Embryonic facial prominence (tissue), 1 donor: ENCODE measurements at regions not wholly inside any gene's neighbourhood (a gene's known extent, or its start where the extent isn't known, plus 50 kb on each side); places are given as distances from the start of the nearest gene placed in this dataset.
"Not testable (repeated sequence)": the region's sequence is repeated elsewhere in the genome, so short reads cannot be mapped to it uniquely, and the experiment has no call there.

Experiments
- DNase-seq: peaks from one replicate; pipeline ENCODE4 v3.0.0-alpha.2; 2016; ENCODE audit errors: extremely low spot score

- not testable (repeated sequence) for DNase-seq
These were observed 93.7 kb upstream of the BASP1 start for GRCh38 chr5:17123773-17124172.

GRCh38 chr5:17127743-17128231, 89.6 kb upstream of the BASP1 start:
- DNase-seq, result no peak

DNA sequence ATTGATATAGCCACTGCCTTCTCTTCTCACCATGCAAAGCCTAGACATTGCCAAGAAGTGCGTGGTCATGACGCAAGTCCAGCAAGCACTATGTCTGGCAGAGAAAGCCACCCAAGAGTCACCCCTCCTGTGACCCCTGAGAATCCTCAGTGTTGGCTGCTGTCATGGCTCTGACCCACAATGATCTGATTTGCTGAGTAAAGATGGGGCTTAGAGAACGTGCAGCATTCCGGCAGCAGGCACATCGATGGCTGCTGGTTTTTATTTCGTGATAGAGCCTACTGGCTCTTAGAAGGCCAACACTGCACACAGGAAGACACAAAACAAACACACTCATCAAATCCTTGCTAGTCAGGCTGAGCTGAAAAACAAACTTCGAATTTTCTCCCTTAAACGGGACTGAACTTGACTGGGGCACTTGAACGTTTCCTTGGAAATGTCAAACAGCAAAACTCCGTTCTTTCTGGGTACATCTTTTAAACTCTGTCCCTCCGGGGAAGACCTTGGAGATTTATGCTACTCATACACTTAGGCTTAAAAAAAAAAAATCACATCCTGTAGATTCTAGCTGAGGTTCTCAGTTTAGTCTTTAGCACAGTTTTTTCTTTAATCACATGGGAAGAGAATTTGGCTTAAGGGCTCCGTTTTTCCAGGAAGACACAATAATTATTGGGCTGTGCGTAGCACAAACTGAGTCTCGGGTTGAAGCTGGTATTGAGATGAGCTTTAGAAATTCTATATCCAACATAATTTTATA, 88.2 kb upstream of the BASP1 start:
- DNase-seq, result no peak

- DNase-seq, result not testable (repeated sequence)
These were observed 87.1 kb upstream of the BASP1 start for GRCh38 chr5:17130302-17130701.

DNA sequence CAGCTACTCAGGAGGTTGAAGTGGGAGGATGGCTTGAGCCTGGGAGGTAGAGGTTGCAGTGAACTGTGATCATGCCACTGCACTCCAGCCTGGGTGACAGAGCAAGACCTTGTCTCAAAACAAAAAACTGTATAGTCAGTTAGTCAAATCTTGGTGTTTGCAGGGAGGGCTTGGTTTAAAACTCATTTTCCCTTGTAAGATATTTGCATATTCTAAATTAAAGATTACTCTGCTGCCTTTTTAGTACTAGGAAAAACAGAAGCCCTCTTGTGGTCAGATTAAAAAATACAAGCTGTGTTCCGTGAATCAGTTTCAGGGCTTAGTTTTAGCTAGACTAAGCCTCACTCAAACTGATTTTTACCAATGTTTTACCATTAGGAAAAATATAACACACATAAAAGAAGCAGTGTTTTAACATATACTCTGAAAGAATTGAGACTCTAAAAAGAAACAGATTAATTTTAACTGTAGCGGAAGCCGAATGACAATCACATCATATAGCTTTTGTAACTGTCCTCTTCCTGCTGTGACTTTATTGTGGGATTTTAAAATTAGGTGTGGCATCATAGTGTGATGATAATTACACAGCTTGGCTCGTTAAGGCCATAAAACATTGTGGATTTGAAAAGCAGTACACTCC, 84.9 kb upstream of the BASP1 start:
- DNase-seq, result no peak

- no peak for DNase-seq
These were observed 82.4 kb upstream of the BASP1 start for GRCh38 chr5:17135050-17135449.

GRCh38 chr5:17143335-17143734, 74.1 kb upstream of the BASP1 start:
- DNase-seq, result no peak

DNA sequence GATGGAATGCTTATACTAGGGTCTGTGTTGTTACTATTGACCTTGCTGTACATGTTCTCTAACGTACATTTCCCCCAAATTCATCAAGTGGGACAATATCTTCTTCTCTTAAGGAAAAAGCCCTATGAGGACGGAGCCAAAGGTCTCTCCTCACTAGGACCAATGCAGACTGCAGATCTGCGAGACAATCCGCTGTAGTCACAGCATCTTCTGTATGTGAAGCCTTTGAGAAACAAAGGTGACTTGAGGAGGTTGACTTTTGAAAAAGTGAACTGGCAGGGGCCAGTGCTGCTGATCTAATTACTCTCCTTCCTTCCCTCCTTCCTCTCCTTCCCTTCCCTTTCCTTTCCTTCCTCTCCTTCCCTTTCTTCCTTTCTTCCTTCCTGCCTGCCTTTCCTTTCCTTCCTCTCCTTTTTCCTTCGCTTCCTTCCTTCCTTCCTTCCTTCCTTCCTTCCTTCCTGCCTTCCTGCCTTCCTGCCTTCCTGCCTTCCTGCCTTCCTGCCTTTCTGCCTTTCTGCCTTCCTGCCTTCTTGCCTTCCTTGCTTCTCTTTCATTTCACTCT, 71.1 kb upstream of the BASP1 start:
- DNase-seq, result no peak

DNA sequence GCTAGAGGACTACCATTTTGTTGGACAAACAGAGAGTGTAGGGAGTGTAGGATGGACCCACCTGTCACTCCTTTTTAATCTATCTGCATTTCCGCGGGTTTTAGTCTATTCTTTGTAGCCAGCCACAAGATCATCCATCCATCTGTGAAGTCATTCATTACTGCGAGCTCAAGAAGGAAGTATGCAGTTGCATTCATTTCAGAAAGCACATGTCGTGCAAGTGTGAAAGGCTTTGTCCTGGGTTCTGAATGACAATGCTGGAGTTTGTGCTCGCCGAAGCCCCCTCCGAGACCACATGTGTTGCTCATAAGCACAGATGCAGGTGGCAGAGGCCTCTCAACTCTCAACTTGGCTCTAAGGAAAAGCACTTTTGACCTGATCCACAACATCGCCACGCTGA, 70.3 kb upstream of the BASP1 start:
- DNase-seq, result no peak

- DNase-seq, result no peak
These were observed 69.8 kb upstream of the BASP1 start for GRCh38 chr5:17147617-17148016.

DNA sequence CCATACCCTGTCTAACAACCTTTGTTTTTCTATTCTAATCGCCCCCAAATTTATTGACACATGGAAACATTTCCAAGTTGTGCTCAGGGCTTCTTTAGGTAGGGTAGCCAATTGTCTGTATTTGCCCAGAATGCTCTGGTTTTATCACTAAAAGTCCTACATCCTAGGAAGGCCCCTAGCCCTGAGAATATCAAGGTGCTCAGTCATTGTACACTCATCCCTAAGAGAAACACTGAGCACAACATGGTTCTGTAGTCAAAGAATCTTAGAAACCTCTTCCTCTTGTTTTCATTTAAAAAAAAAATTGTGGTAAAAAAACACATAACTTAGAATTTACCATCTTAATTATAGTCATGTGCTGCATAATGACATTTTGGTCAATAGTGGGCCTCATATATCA, 69.0 kb upstream of the BASP1 start:
- no peak for DNase-seq

DNA sequence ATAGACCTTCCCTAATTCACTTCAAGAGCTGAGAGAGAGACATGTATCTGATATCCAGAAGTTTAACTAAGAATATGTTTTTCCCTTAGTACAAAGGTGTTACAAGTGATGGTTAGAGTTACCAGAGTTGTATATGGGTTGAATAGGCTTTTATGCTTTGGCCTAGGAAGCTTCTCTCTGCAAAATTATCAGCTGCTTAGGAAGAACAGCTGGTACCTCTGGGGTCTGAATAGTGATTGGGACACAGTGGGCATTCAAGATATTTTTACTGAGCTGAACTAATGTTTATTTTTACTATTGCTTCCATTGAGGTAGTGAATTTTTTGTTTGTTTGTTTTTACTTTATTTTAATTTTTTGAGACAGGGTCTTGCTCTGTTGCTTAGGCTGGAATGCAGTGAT, 67.6 kb upstream of the BASP1 start:
- no peak for DNase-seq

DNA sequence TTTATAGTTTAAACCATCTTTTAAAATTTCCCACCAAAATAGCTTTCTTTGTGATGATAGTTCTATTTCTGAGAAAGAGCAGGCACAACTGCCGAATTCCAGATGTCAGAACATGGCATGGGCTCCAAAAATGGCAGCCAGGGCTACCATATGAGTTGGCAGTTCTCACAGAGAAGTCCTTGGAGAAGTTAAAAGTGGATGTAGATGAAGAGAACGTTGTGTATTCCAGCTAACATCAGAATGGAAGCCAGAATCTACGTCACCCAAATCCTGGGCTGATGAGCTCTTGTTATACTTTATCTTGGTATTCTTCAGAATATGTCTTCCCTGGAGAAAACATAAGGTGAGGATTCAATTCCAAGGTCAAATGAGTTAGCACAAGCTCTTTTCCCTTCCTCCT, 66.9 kb upstream of the BASP1 start:
- DNase-seq, result no peak

DNA sequence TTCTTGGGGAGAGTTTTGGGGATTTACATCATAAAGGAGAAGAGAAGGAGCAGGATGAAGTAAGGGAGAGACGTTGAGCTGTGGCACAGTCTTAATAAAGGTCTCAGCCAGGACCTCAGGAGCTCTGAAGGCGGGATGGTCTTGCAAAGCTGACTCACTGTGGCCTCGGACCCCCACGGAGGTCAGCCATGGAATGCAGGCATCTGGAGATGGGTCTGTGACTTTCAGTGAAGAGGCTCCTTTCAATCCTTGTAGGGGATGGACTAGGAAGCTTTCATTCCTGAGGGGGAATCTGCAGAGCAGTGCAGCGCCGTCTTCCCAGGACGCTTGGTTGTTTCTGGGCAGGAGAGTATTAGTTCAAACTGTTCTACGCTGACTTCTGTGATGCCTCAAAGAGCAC, 65.7 kb upstream of the BASP1 start:
- DNase-seq, result no peak

DNA sequence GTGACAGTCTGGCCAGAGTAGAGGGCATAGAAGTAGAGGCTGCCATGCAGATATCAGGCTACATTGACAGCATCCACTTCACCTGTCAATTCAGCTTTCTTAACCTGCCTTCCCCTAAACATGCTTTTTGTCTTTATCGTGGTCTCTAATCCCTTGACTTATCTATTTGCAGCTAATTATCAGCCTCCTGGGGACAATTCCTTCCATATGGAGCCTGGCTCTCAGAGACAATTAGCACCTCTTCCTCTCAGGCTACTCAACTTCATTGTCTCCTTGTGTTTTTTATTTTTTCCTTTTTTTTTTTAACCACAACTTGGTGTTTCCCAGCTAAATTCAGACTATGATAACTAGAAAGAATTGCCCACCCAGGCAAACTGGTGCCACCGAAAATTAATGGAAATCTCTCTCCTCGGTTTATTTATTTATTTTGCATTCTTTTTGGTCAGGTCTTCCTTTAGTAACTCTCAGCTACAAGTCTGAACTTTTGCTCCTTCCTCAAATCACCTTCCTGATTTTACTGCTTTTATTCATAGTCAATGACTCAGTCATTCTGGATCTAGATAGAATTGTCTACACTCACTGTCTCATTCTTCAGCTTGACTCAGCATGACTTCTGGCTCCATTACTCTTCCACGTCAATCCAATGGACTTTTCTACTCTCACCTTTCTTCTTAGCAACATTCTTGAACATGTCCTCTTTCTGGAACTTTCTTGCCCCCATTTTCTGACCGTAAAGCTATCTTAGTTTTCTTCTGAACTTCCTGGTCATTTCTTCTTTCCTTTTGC, 63.0 kb upstream of the BASP1 start:
- no peak for DNase-seq

- no peak for DNase-seq
These were observed 61.0 kb upstream of the BASP1 start for GRCh38 chr5:17156463-17156862.

DNA sequence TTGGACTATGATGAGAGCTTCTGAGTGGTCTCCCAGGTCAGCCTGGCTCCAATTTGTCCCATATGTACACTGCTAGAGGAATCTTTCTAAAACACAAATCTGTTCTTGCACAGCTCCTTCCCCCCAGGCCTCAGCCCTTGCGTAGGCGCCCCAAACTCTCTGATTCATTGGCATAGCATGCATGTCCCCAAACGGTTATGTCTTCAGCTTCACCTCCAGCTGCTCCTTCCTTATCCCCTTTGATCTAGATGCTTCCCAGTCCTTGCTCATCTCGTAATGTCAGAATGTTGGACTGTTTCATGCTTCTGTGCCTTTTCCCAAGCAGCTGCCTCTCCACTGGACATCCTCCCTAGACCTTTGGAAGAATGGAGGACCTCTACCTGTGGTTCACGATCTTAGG, 60.1 kb upstream of the BASP1 start:
- no peak for DNase-seq

DNA sequence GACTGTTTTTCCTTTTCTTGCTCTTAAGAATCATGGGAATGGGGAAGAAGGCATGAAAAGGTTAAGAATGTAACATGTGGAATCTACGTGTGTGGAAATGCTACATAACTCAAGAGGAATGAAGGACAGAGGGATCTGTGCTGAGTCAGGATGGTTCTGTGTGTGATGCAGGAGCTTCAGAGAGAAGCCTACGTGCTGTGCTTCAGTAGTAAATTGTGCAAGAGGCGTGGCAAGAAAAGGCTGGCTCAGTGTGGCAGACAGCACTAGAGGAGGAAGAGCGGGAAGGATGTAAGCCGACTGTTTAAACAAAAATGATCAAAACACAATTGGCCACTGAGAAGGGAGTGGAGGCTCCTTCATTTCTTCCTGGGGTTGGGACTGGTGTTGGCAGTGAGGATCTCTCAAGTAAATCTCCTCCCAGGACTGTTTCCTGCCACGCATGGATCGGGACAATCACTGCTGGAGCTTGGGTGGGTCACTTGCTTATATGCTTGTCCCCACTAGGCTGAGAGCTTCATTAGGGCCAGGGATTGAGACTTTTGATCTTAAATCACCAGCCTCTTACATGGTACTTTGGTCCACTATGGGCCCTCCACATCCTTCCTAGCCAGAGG, 59.4 kb upstream of the BASP1 start:
- no peak for DNase-seq

DNA sequence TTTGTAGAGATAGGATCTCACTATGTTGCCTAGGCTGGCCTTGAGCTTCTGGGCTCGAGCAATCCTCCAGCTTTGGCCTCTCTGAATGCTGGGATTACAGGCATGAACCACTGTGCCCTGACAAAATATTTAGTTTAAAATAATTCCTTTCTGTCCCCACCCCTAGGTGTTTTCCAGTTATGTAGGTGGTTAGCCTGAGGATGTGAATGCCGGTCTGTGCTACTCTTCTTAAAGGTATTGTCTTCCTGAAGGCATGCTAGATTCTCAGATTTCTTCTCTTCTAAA, 56.7 kb upstream of the BASP1 start:
- DNase-seq, result no peak

DNA sequence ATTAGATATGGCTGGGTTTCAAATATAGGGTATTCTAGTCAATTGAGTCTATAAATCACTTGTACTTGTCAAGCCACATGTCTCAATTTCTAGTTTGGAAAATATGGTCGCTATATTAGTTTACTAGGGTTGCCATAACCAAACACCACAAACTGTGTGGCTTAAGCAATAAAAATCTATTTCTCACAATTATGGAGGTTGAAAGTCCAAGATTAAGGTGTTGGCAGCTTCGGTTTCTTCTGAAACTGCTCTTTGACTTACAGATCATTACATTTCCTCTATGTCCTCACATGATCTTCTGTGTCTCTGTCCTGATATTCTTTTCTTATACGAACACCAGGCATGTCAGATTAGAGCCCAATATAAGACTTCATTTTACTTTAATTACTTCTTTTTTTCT, 55.8 kb upstream of the BASP1 start:
- DNase-seq, result no peak

- no peak for DNase-seq
These were observed 54.2 kb upstream of the BASP1 start for GRCh38 chr5:17163221-17163620.
